ENCODE measurements at regions not wholly inside any gene's neighbourhood (a gene's known extent, or its start where the extent isn't known, plus 50 kb on each side); places are given as distances from the start of the nearest gene placed in this dataset.

DNA sequence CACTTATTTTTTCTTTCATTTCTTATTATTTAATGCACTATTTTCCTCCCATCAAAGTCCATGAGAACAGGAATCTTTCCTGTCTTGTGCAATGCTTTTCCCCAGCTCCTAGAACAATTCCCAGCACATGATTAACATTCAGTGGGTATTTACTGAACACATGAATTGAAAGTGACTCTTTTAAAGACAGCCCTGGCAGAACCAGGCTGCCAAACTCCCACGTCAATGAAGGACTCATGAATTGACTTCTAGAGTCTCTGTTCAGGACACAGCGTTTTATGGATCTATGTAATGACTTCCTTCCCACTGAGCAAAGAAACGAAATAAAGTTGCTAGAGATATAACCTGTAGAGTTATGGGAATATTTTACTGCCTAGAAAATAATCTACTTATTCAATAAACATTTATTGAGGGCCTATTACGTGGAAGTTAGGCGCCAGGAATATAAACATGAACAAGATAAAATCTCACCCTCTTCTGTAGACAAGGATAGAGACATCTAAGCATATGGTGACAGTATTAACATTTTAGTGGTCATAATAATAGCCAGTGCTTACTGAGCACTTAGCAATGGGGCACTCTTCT is 485.9 kb upstream of the KLF4 start:
- H3K4me3 ChIP-seq (ENCODE audit: low read depth, low read length), result no peak overlapping the region

DNA sequence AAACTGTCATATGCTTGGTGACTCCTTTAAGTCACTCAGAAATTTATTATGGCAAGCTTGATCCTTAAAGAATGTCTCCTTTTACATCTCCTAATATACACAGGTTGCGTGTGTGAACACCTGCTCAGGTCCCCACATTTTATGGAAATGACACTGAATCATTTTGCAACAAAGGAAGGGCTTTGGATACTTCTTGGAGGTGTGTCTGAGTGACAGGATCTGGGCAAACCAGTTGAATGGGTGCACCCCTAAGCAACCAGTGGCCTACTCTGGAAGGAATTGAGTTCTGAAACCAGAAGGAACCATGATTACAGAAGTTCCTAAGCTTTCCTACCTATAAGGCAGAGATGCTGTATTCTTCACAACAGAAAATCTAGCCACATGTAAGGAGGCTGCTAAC is 483.9 kb upstream of the KLF4 start:
- Histone ChIP-seq H3K4me1 (ENCODE audit: control insufficient read depth, insufficient read depth, low read length) (peaks cover 7% of the 10 kb centered on the region; the same call in 1 of the 2 replicates), H3K36me3 (ENCODE audit: control insufficient read depth, insufficient read depth, low read length) (no peaks in the 10 kb centered on the region), H3K27me3 (ENCODE audit: control insufficient read depth, insufficient read depth, low read length) (no peaks in the 10 kb centered on the region), H3K9me3 (ENCODE audit: control insufficient read depth, insufficient read depth, low read depth, low read length) (no peaks in the 10 kb centered on the region), H3K9ac (ENCODE audit: low read length) (no peak overlapping the region), H3K27ac (ENCODE audit: low read depth, low read length) (no peak overlapping the region), H3K4me3 (ENCODE audit: low read depth, low read length) (no peak overlapping the region)

More for the DNA sequence above, 485.9 kb upstream of the KLF4 start:
- Histone ChIP-seq H3K9ac (ENCODE audit: low read length) (no peak overlapping the region), H3K4me1 (ENCODE audit: control insufficient read depth, insufficient read depth, low read length) (peaks cover 7% of the 10 kb centered on the region; the same call in 1 of the 2 replicates), H3K36me3 (ENCODE audit: control insufficient read depth, insufficient read depth, low read length) (no peaks in the 10 kb centered on the region), H3K27ac (ENCODE audit: low read depth, low read length) (no peak overlapping the region), H3K27me3 (ENCODE audit: control insufficient read depth, insufficient read depth, low read length) (no peaks in the 10 kb centered on the region), H3K9me3 (ENCODE audit: control insufficient read depth, insufficient read depth, low read depth, low read length) (no peaks in the 10 kb centered on the region)

DNA sequence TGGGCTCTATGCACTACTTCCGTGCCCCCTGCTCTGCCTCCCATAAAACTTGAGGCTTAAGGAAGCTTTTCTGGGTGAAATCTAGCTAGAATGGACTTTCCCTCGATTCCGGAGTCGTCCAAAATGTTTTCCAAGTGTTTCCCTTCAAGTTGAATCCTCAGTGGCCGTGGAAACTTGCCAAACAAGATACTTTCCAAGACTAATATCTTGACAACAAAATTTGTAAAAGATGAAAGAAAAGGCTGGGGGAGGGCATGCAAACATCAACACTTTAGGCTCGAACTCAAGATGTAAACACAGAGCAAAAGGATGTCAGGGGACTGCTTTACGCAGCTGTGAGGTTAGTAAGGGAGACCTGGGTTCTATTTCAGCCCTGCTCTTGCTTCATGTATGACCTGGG is 482.8 kb upstream of the KLF4 start:
- Histone ChIP-seq H3K4me3 (ENCODE audit: low read depth, low read length) (no peak overlapping the region), H3K4me1 (ENCODE audit: control insufficient read depth, insufficient read depth, low read length) (peaks cover 7% of the 10 kb centered on the region; the same call in 1 of the 2 replicates), H3K36me3 (ENCODE audit: control insufficient read depth, insufficient read depth, low read length) (no peaks in the 10 kb centered on the region), H3K9ac (ENCODE audit: low read length) (no peak overlapping the region), H3K9me3 (ENCODE audit: control insufficient read depth, insufficient read depth, low read depth, low read length) (no peaks in the 10 kb centered on the region), H3K27me3 (ENCODE audit: control insufficient read depth, insufficient read depth, low read length) (no peaks in the 10 kb centered on the region), H3K27ac (ENCODE audit: low read depth, low read length) (no peak overlapping the region)

DNA sequence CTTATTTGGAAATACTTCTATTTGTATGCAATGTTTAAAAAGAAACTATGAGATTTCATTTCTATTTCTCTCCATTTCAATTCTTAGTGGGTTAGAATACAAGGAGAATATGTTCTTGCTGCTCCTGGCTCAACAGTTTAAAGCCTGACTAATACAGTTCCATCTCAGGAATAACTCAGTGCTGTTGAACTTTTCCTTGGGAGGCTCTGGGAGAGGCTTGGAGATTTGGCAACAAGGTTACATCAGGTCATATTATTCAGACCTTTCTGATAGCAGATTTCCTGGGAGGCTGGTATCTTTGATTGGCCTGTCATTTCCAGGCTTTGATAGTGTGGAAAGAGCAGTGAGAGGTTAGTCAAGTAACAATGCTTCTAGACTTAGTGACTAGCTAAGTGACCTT is 481.7 kb upstream of the KLF4 start:
- Histone ChIP-seq H3K27me3 (ENCODE audit: control insufficient read depth, insufficient read depth, low read length) (no peaks in the 10 kb centered on the region), H3K9ac (ENCODE audit: low read length) (no peak overlapping the region), H3K36me3 (ENCODE audit: control insufficient read depth, insufficient read depth, low read length) (no peaks in the 10 kb centered on the region), H3K4me1 (ENCODE audit: control insufficient read depth, insufficient read depth, low read length) (no peaks in the 10 kb centered on the region), H3K4me3 (ENCODE audit: low read depth, low read length) (no peak overlapping the region), H3K27ac (ENCODE audit: low read depth, low read length) (no peak overlapping the region), H3K9me3 (ENCODE audit: control insufficient read depth, insufficient read depth, low read depth, low read length) (no peaks in the 10 kb centered on the region)

DNA sequence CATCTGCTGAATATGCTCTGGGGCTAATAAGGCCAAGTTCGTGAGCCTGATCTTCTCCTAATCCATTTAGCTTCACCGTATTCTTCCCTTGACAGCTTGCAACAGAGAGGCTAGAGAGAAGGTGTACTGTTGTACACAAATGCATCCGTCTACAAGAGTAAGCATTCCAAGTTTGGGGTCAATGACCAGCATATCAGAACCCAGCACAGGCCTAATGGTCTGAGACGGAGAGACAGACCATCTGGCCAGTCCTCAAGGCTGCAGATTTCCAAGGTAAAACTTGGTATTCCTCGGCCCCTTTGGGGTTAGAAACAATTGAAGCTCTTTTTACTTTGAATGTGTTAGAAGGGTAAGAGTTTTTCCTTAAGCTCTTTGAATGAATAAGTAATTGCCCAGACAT is 481.2 kb upstream of the KLF4 start:
- Histone ChIP-seq H3K9me3 (ENCODE audit: control insufficient read depth, insufficient read depth, low read depth, low read length) (no peaks in the 10 kb centered on the region), H3K27ac (ENCODE audit: low read depth, low read length) (no peak overlapping the region), H3K4me3 (ENCODE audit: low read depth, low read length) (no peak overlapping the region), H3K27me3 (ENCODE audit: control insufficient read depth, insufficient read depth, low read length) (no peaks in the 10 kb centered on the region), H3K9ac (ENCODE audit: low read length) (no peak overlapping the region), H3K36me3 (ENCODE audit: control insufficient read depth, insufficient read depth, low read length) (no peaks in the 10 kb centered on the region), H3K4me1 (ENCODE audit: control insufficient read depth, insufficient read depth, low read length) (no peaks in the 10 kb centered on the region)

DNA sequence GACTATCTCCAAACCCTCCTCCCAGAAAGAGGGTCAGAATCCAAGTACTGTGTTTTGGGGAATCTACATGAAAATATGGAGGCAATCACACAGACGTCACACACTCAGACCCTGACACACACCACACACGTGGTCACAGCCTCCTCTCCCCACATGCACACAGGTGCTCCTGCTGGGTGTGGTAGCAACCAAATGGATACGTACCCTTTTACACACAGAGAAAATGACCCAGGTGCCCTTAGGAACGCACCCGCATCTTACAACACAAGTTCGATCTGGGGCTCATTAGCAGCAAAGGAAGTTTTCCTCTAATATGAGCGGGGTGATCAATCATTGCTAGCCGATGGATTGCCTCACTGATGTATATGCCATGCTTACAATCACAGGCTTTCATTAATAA is 480.2 kb upstream of the KLF4 start:
- no peak overlapping the region for H3K27ac ChIP-seq (ENCODE audit: low read depth, low read length)
- H3K27me3 ChIP-seq (ENCODE audit: control insufficient read depth, insufficient read depth, low read length), result no peaks in the 10 kb centered on the region
- no peaks in the 10 kb centered on the region for H3K9me3 ChIP-seq (ENCODE audit: control insufficient read depth, insufficient read depth, low read depth, low read length)
- H3K36me3 ChIP-seq (ENCODE audit: control insufficient read depth, insufficient read depth, low read length), result no peaks in the 10 kb centered on the region
- H3K4me1 ChIP-seq (ENCODE audit: control insufficient read depth, insufficient read depth, low read length), result no peaks in the 10 kb centered on the region
- no peak overlapping the region for H3K9ac ChIP-seq (ENCODE audit: low read length)
- H3K4me3 ChIP-seq (ENCODE audit: low read depth, low read length), result no peak overlapping the region

DNA sequence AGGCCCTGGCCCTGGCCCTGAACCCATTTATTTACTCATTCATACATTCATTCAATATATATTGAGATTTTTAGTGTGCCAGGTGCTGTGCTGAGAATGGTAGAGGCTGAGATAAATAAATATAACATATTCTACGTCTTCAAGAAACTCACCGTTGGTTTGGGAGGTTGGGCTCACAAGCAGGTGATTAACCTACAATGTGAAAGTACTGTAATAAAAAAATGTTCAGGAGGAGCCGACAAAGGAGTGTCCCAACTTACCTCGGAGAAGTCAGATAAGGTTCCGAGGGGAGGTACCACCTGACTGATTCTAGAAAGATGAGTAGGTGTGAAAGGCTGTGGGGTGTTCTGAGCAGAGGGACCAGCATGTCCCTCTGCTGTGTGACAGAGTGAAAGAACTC is 479.6 kb upstream of the KLF4 start:
- Histone ChIP-seq H3K4me1 (ENCODE audit: control insufficient read depth, insufficient read depth, low read length) (no peaks in the 10 kb centered on the region), H3K4me3 (ENCODE audit: low read depth, low read length) (no peak overlapping the region), H3K27ac (ENCODE audit: low read depth, low read length) (no peak overlapping the region), H3K9me3 (ENCODE audit: control insufficient read depth, insufficient read depth, low read depth, low read length) (no peaks in the 10 kb centered on the region), H3K9ac (ENCODE audit: low read length) (no peak overlapping the region), H3K27me3 (ENCODE audit: control insufficient read depth, insufficient read depth, low read length) (no peaks in the 10 kb centered on the region), H3K36me3 (ENCODE audit: control insufficient read depth, insufficient read depth, low read length) (no peaks in the 10 kb centered on the region)

DNA sequence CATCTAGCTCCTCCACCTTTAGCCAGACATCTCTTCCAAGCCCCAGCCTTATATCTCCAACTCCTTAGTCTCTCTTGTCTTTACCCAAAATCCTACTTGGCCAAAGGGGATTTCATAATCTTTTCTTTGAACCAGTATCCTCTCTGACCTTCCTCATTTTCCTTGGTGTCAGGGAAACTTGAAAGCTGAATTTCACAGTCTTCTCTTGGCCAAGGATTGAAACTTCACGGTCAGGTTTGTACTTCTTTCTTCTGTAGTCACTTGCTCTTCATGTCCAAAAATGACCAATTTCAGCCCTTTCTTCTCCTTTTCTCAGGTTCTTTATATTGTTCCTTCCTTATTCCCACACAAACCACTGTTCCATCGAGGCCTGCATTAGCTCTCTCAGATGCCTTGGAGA is 473.7 kb upstream of the KLF4 start:
- Histone ChIP-seq H3K4me3 (ENCODE audit: low read depth, low read length) (no peak overlapping the region), H3K9ac (ENCODE audit: low read length) (no peak overlapping the region), H3K27ac (ENCODE audit: low read depth, low read length) (no peak overlapping the region), H3K36me3 (ENCODE audit: control insufficient read depth, insufficient read depth, low read length) (no peaks in the 10 kb centered on the region), H3K27me3 (ENCODE audit: control insufficient read depth, insufficient read depth, low read length) (no peaks in the 10 kb centered on the region), H3K9me3 (ENCODE audit: control insufficient read depth, insufficient read depth, low read depth, low read length) (no peaks in the 10 kb centered on the region), H3K4me1 (ENCODE audit: control insufficient read depth, insufficient read depth, low read length) (no peaks in the 10 kb centered on the region)

DNA sequence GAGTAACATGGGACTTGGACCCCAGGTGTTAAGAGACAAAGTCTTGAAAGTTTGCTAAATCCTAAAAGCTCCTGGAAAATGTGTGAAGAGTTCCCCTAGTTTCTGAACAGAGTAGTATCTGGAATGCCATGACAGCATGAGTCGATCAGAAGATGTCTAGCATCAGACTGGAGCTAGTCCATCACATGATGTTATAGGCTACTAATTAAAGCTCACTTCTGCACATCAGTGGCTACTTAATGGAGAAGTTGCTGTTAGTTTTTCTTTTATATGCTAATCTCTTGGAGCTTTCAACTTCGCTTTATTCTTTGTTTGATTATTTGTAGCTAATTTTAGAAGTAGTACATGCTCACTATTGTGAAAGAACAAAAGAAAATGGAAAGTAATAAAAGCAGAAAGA is 471.3 kb upstream of the KLF4 start:
- Histone ChIP-seq H3K27ac (ENCODE audit: low read depth, low read length) (no peak overlapping the region), H3K9me3 (ENCODE audit: control insufficient read depth, insufficient read depth, low read depth, low read length) (no peaks in the 10 kb centered on the region), H3K4me1 (ENCODE audit: control insufficient read depth, insufficient read depth, low read length) (no peaks in the 10 kb centered on the region), H3K27me3 (ENCODE audit: control insufficient read depth, insufficient read depth, low read length) (no peaks in the 10 kb centered on the region), H3K9ac (ENCODE audit: low read length) (no peak overlapping the region), H3K36me3 (ENCODE audit: control insufficient read depth, insufficient read depth, low read length) (no peaks in the 10 kb centered on the region), H3K4me3 (ENCODE audit: low read depth, low read length) (no peak overlapping the region)

DNA sequence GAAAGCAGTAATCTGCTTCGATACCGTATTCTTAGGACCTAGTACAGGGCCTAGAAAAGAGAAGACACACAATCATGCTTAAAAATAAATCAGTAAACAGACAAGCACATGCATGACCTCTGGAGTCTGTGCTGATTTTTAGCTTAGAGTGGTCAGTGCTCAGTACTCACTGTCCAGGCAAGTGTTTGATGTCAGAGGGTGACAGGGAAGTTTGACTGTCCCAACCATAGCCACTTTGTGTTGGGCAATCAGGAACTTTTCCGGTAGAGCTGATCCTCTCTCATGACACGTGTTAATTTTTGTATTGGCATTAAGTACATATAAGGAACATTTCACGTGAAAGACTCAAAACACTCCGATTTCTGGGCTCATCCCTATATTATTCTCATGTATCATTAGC is 464.7 kb upstream of the KLF4 start:
- H3K4me3 ChIP-seq (ENCODE audit: low read depth, low read length), result no peak overlapping the region

DNA sequence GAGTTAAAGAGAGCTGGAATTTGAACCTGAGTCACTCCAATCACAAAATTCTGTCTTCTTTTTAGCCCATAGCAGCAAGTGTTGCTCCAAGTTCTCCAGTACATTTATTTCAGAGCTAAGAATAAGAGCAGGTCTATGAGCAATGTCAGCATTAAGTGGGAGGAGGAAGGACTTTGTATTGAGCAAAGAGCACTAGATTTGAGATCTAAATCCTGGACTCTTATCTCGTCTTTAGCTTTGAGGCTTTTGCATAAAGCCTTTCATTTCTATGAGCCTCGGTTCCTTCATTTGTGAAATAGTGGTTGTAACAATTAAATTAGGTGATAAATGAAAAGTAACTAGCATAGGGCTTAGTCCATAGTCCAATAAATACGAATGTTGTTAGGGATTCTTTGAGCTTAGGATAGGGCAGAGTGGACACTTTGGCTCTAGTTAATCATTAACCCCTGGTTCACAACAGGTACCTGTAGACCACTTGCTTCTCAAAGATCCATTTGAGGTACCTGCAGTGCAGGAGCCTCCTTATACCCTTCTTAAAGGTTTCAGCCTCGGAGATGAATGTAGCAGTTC is 464.1 kb upstream of the KLF4 start:
- no peak overlapping the region for H3K4me3 ChIP-seq (ENCODE audit: low read depth, low read length)
- H3K36me3 ChIP-seq (ENCODE audit: control insufficient read depth, insufficient read depth, low read length), result no peaks in the 10 kb centered on the region

More for the DNA sequence above, 464.7 kb upstream of the KLF4 start:
- Histone ChIP-seq H3K9me3 (ENCODE audit: control insufficient read depth, insufficient read depth, low read depth, low read length) (peaks cover 4% of the 10 kb centered on the region), H3K27me3 (ENCODE audit: control insufficient read depth, insufficient read depth, low read length) (no peaks in the 10 kb centered on the region), H3K9ac (ENCODE audit: low read length) (no peak overlapping the region), H3K36me3 (ENCODE audit: control insufficient read depth, insufficient read depth, low read length) (no peaks in the 10 kb centered on the region), H3K27ac (ENCODE audit: low read depth, low read length) (no peak overlapping the region), H3K4me1 (ENCODE audit: control insufficient read depth, insufficient read depth, low read length) (no peaks in the 10 kb centered on the region)

More for the DNA sequence above, 464.1 kb upstream of the KLF4 start:
- no peaks in the 10 kb centered on the region for H3K4me1 ChIP-seq (ENCODE audit: control insufficient read depth, insufficient read depth, low read length)
- no peaks in the 10 kb centered on the region for H3K27me3 ChIP-seq (ENCODE audit: control insufficient read depth, insufficient read depth, low read length)
- no peak overlapping the region for H3K9ac ChIP-seq (ENCODE audit: low read length)
- H3K27ac ChIP-seq (ENCODE audit: low read depth, low read length), result no peak overlapping the region
- peaks cover 4% of the 10 kb centered on the region for H3K9me3 ChIP-seq (ENCODE audit: control insufficient read depth, insufficient read depth, low read depth, low read length)

Data from HUES6 (cell line).